ENCODE measurements at regions not wholly inside any gene's neighbourhood (a gene's known extent, or its start where the extent isn't known, plus 50 kb on each side); places are given as distances from the start of the nearest gene placed in this dataset.

- no peak for TF ChIP-seq CTCF (IDR thresholded peaks at IDR 0.05; ENCODE audit: insufficient read depth, low read length, poor library complexity, severe bottlenecking)
- no peak overlapping the region for H3K4me3 ChIP-seq (ENCODE audit: low read depth, low read length)
- no peaks in the 10 kb centered on the region for H3K36me3 ChIP-seq (ENCODE audit: control insufficient read depth, insufficient read depth, low read length)
- no peaks in the 10 kb centered on the region for H3K27me3 ChIP-seq (ENCODE audit: control insufficient read depth, insufficient read depth, low read length)
- DNase-seq (ENCODE audit: low read depth): no peak
Observed at GRCh38 chr4:106422766-106423165, 54.2 kb upstream of the GIMD1 start.

GRCh38 chr4:106421441-106422296 lies 53.1 kb upstream of the GIMD1 start:
- H3K4me3 ChIP-seq (ENCODE audit: low read depth, low read length): no peak overlapping the region
- no peak for TF ChIP-seq CTCF (IDR thresholded peaks at IDR 0.05; ENCODE audit: insufficient read depth, low read length, poor library complexity, severe bottlenecking)
- H3K36me3 ChIP-seq (ENCODE audit: control insufficient read depth, insufficient read depth, low read length): no peaks in the 10 kb centered on the region
- H3K27me3 ChIP-seq (ENCODE audit: control insufficient read depth, insufficient read depth, low read length): no peaks in the 10 kb centered on the region
- no peak for DNase-seq (ENCODE audit: low read depth)

GRCh38 chr4:106418444-106418843 lies 49.9 kb upstream of the GIMD1 start:
- TF ChIP-seq CTCF (IDR thresholded peaks at IDR 0.05; ENCODE audit: insufficient read depth, low read length, poor library complexity, severe bottlenecking): no peak
- no peaks in the 10 kb centered on the region for H3K36me3 ChIP-seq (ENCODE audit: control insufficient read depth, insufficient read depth, low read length)
- H3K4me3 ChIP-seq (ENCODE audit: low read depth, low read length): no peak overlapping the region
- no peaks in the 10 kb centered on the region for H3K27me3 ChIP-seq (ENCODE audit: control insufficient read depth, insufficient read depth, low read length)
- DNase-seq (ENCODE audit: low read depth): no peak
